Colonic mucosa (tissue), 4 donors: ENCODE measurements at regions not wholly inside any gene's neighbourhood (a gene's known extent, or its start where the extent isn't known, plus 50 kb on each side); places are given as distances from the start of the nearest gene placed in this dataset.

Experiments
- DNase-seq: peaks from one replicate; pipeline ENCODE4 v3.0.0-alpha.2; 2020
- H3K27ac ChIP-seq: fragments of 200-600 bp; one replicate; pipeline ENCODE4 v1.8.0; 2021
- H3K27me3 ChIP-seq: fragments of 200-600 bp; one replicate; pipeline ENCODE4 v1.8.0; 2021
- H3K36me3 ChIP-seq: fragments of 200-600 bp; one replicate; pipeline ENCODE4 v1.8.0; 2021
- H3K4me1 ChIP-seq: fragments of 200-600 bp; one replicate; pipeline ENCODE4 v1.8.0; 2021; ENCODE audit warnings: mild to moderate bottlenecking
- H3K4me3 ChIP-seq: fragments of 200-600 bp; one replicate; pipeline ENCODE4 v1.8.0; 2021
- H3K9ac ChIP-seq, 2 donors: one replicate each; pipeline ENCODE4 v1.7.0; 2013; ENCODE audit warnings: control low read depth in 2 of 2, low read depth in 2 of 2, low read length in 2 of 2
- H3K9me3 ChIP-seq: fragments of 200-600 bp; one replicate; pipeline ENCODE4 v1.8.0; 2021
- intact Hi-C: fragments of 100-400 bp; cut with DNase I; formaldehyde crosslinking; loops from one replicate; pipeline ENCODE4 v1.14.1; 2022
- TF ChIP-seq, protein P1 (sequence below): fragments of 200-600 bp; IDR thresholded peaks from one replicate; pipeline ENCODE4 v1.8.0; 2022; ENCODE audit warnings: antibody characterized with exemption, mild to moderate bottlenecking
- donor health status: healthy.
- donor health status: DM: no; HTN: no; CAD: no.
- donor health status: DM: no; HTN: no; CAD: no.

DNA sequence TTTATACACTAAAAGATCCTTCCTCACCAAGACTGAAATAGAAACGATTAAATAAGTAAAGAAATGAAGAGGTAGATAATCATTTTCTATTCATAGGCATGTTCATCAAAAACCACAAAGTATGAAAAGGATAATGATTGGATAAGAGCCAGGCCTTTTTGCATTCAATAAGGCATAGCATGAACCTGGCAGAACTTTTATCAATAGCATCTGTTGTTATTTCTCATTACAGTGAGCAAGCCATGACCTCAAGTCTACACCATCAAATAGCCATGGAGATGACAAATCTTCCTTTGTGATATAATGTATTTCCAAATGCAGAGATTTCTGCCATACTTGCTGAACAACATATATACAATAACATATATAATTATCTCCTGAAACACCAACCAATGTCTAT, 206.0 kb upstream of the SLC7A11 start:
- intact Hi-C loops, result no loop called here
- Histone ChIP-seq H3K4me1 (no peaks in the 10 kb centered on the region), H3K27me3 (no peaks in the 10 kb centered on the region), H3K9ac (no peak overlapping the region), H3K9me3 (no peaks in the 10 kb centered on the region), H3K27ac (no peak overlapping the region), H3K4me3 (no peak overlapping the region), H3K36me3 (no peaks in the 10 kb centered on the region)
- TF ChIP-seq, protein P1, sequence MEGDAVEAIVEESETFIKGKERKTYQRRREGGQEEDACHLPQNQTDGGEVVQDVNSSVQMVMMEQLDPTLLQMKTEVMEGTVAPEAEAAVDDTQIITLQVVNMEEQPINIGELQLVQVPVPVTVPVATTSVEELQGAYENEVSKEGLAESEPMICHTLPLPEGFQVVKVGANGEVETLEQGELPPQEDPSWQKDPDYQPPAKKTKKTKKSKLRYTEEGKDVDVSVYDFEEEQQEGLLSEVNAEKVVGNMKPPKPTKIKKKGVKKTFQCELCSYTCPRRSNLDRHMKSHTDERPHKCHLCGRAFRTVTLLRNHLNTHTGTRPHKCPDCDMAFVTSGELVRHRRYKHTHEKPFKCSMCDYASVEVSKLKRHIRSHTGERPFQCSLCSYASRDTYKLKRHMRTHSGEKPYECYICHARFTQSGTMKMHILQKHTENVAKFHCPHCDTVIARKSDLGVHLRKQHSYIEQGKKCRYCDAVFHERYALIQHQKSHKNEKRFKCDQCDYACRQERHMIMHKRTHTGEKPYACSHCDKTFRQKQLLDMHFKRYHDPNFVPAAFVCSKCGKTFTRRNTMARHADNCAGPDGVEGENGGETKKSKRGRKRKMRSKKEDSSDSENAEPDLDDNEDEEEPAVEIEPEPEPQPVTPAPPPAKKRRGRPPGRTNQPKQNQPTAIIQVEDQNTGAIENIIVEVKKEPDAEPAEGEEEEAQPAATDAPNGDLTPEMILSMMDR, result no peak
- no peak for DNase-seq

DNA sequence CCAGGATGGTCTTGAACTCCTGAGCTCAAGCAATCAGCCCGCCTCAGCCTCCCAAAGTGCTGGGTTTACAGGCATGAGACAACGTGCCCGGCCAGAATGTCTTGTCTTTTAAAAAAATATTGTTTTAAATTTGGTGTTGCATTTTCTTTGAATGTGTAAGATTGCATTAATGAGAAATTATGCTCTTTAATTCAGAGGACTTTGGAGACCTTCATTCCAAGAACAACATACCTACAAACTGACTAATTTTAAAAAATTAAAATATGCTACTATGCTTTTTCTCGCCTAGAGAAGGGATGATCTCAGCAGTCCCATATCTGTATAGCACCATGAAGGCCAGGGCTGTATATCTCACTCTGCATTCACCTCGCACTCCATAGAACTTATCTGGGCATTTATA, 204.3 kb upstream of the SLC7A11 start:
- no peak overlapping the region for H3K27ac ChIP-seq
- no peak overlapping the region for H3K9ac ChIP-seq
- no peaks in the 10 kb centered on the region for H3K36me3 ChIP-seq
- TF ChIP-seq, protein P1, result no peak
- H3K4me3 ChIP-seq, result no peak overlapping the region
- no peaks in the 10 kb centered on the region for H3K27me3 ChIP-seq
- no peaks in the 10 kb centered on the region for H3K4me1 ChIP-seq
- intact Hi-C loops, result no loop called here
- no peaks in the 10 kb centered on the region for H3K9me3 ChIP-seq
- DNase-seq, result no peak

DNA sequence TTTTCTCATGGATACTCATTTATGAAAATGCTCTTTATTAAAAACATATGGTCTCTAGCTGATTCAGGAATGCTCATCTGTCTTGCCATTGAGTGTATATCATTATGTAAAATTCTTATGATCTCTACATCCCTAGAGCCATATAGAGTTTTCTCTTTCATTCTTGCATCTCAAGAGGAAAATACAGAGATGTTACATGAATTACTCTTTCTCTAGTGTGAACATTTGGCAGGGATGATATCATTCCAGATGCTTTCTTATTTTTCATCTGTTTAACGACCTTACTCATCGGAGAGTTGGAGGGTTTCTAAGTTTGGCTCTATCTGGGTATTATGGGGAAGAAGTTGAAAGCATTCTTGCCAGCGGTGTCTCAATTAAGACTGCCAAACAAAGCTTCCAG, 202.9 kb upstream of the SLC7A11 start:
- H3K9ac ChIP-seq, result no peak overlapping the region
- no peak for DNase-seq
- H3K9me3 ChIP-seq, result no peaks in the 10 kb centered on the region
- TF ChIP-seq, protein P1, result no peak
- no peaks in the 10 kb centered on the region for H3K27me3 ChIP-seq
- H3K36me3 ChIP-seq, result no peaks in the 10 kb centered on the region
- intact Hi-C loops, result no loop called here
- no peaks in the 10 kb centered on the region for H3K4me1 ChIP-seq
- no peak overlapping the region for H3K27ac ChIP-seq
- H3K4me3 ChIP-seq, result no peak overlapping the region

DNA sequence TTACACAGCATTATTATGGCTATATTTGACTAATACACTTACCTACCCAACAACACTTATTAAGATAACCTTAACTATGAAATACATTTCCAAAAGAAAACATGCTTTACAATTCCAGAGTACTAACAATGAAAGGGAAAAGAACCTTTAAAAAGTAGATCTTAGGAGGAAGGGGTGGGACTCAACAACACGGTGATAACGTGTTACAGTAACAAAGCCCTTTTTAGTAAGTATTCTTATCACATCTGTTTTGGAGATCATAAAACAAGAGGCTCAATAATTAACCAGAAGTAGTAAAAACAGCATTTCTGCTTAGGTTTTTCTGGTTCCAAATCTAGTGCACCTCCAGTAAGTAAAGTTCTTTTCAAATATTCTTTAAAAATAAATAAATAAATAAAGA, 202.1 kb upstream of the SLC7A11 start:
- no peak for DNase-seq
- Histone ChIP-seq H3K27ac (no peak overlapping the region), H3K4me1 (no peaks in the 10 kb centered on the region), H3K9ac (no peak overlapping the region), H3K4me3 (no peak overlapping the region), H3K27me3 (no peaks in the 10 kb centered on the region), H3K9me3 (no peaks in the 10 kb centered on the region), H3K36me3 (no peaks in the 10 kb centered on the region)
- TF ChIP-seq, protein P1, result no peak
- intact Hi-C loops, result no loop called here

DNA sequence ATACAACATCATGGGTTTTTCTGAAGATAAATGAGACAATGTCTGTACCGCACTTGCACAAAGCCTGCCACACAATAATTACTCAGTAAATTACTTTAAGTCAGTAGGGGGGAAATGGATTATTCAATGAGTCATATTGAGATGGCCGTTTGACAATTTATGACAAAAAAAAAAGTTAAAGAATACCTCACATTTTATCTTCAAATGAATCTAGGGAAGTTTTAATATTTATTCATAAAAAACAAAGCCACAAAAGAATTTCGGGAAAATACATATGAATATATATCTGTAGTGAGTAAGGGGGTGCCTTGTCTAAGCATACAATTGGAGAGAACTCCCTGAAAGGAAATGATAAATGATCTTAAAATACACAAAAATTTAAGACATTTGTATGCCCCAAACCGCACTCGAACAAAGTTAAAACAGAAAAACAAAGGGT, 197.0 kb upstream of the SLC7A11 start:
- Histone ChIP-seq H3K4me1 (no peaks in the 10 kb centered on the region), H3K36me3 (no peaks in the 10 kb centered on the region), H3K9ac (no peak overlapping the region), H3K27ac (no peak overlapping the region), H3K27me3 (no peaks in the 10 kb centered on the region), H3K4me3 (no peak overlapping the region), H3K9me3 (no peaks in the 10 kb centered on the region)
- DNase-seq, result no peak
- TF ChIP-seq, protein P1, result no peak
- intact Hi-C loops, result no loop called here

DNA sequence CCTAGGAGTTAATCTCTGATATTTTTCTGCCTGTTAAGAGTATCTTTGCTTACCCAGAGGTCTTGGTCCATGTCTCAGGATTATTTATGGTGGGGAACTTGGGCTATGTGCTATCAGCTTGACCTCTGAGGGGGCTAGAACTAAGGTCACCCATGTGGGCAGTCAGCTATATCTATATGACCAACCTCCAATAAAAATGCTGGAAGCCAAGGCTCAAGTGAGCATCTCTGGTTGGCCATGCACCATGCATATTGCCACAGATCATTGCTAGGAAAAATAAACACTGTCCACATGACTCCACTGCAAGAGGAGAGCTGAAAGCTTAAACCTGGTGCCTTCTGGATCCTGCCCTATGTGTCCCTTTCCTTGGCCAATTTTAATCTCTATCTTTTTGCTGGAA, 196.5 kb upstream of the SLC7A11 start:
- DNase-seq, result no peak
- H3K4me1 ChIP-seq, result no peaks in the 10 kb centered on the region
- no peaks in the 10 kb centered on the region for H3K27me3 ChIP-seq
- TF ChIP-seq, protein P1, result no peak
- intact Hi-C loops, result no loop called here
- H3K9me3 ChIP-seq, result no peaks in the 10 kb centered on the region
- H3K27ac ChIP-seq, result no peak overlapping the region
- no peak overlapping the region for H3K4me3 ChIP-seq
- H3K36me3 ChIP-seq, result no peaks in the 10 kb centered on the region
- no peak overlapping the region for H3K9ac ChIP-seq
